Activated CD4-positive, alpha-beta memory T cell treated with anti-CD3 and anti-CD28 coated beads for 36 hours (primary cell): ENCODE measurements at regions not wholly inside any gene's neighbourhood (a gene's known extent, or its start where the extent isn't known, plus 50 kb on each side); places are given as distances from the start of the nearest gene placed in this dataset.

Experiments
- CTCF ChIA-PET: fragments of 350-600 bp; sonication (Branson Sonifier 250); formaldehyde crosslinking; loops from one replicate; lab custom pipeline; 2021; ENCODE audit warnings: antibody characterized with exemption, inconsistent platforms; lab: Charles Lee
- POLR2A ChIA-PET: fragments of 350-600 bp; sonication (Branson Sonifier 250); formaldehyde crosslinking; loops from one replicate; lab custom pipeline; 2021; ENCODE audit warnings: antibody characterized with exemption; lab: Charles Lee
- DNase-seq: peaks from one replicate; pipeline ENCODE4 v3.0.0-alpha.2; 2020
- H3K27ac Mint-ChIP-seq: one replicate; pipeline ENCODE4 v1.8.0; 2021; ENCODE audit warnings: mixed read lengths
- H3K27me3 Mint-ChIP-seq: one replicate; pipeline ENCODE4 v1.8.0; 2021; ENCODE audit warnings: mixed read lengths
- H3K36me3 Mint-ChIP-seq: one replicate; pipeline ENCODE4 v1.8.0; 2021; ENCODE audit warnings: mixed read lengths
- H3K4me1 Mint-ChIP-seq: one replicate; pipeline ENCODE4 v1.8.0; 2021; ENCODE audit warnings: low read depth, mixed read lengths
- H3K4me3 Mint-ChIP-seq: one replicate; pipeline ENCODE4 v1.8.0; 2021; ENCODE audit warnings: mild to moderate bottlenecking, mixed read lengths
- H3K9me3 Mint-ChIP-seq: one replicate; pipeline ENCODE4 v1.8.0; 2021; ENCODE audit warnings: mixed read lengths
- intact Hi-C: fragments of 100-400 bp; cut with micrococcal nuclease; formaldehyde crosslinking; loops from one replicate; pipeline ENCODE4 v1.15.1; 2023

- ChIA-PET CTCF (no interaction called here), POLR2A (interaction anchor here (0.8 kb wide), 1 partner anchor 18 kb away, joined by 3 read pairs; no protein-coding TSS in a partner anchor)
- Mint-ChIP-seq H3K27ac (no peak overlapping the region), H3K4me3 (no peak overlapping the region), H3K4me1 (peaks cover 2% of the 10 kb centered on the region), H3K36me3 (no peaks in the 10 kb centered on the region), H3K9me3 (no peaks in the 10 kb centered on the region), H3K27me3 (peaks cover 18% of the 10 kb centered on the region)
- DNase-seq, result no peak
- intact Hi-C loops, result no loop called here
Observed at GRCh38 chr21:38915546-38915945, 109.8 kb downstream of the ETS2 start.

GRCh38 chr21:38914528-38915293, 109.0 kb downstream of the ETS2 start:
- no peaks in the 10 kb centered on the region for H3K36me3 Mint-ChIP-seq
- intact Hi-C loops, result loop anchor here (5.0 kb wide), 1 partner anchor 147 kb away; no protein-coding TSS in a partner anchor
- no peak overlapping the region for H3K4me3 Mint-ChIP-seq
- POLR2A ChIA-PET, result interaction anchor here (0.8 kb wide), 1 partner anchor 19 kb away, joined by 3 read pairs; no protein-coding TSS in a partner anchor
- no peak overlapping the region for H3K27ac Mint-ChIP-seq
- CTCF ChIA-PET, result no interaction called here
- peak; percentile 31 for DNase-seq
- peaks cover 2% of the 10 kb centered on the region for H3K4me1 Mint-ChIP-seq
- H3K27me3 Mint-ChIP-seq, result peaks cover 16% of the 10 kb centered on the region
- H3K9me3 Mint-ChIP-seq, result no peaks in the 10 kb centered on the region

GRCh38 chr21:38913893-38914527, 108.3 kb downstream of the ETS2 start:
- Mint-ChIP-seq H3K36me3 (no peaks in the 10 kb centered on the region), H3K9me3 (no peaks in the 10 kb centered on the region), H3K4me1 (peaks cover 2% of the 10 kb centered on the region), H3K27ac (no peak overlapping the region), H3K4me3 (no peak overlapping the region), H3K27me3 (peaks cover 11% of the 10 kb centered on the region)
- ChIA-PET POLR2A (no interaction called here), CTCF (no interaction called here)
- no peak for DNase-seq
- intact Hi-C loops, result loop anchor here (2.0 to 5.0 kb wide), 2 partner anchors 83 to 147 kb away; no protein-coding TSS in a partner anchor

- H3K27me3 Mint-ChIP-seq, result peaks cover 11% of the 10 kb centered on the region
- H3K4me3 Mint-ChIP-seq, result no peak overlapping the region
- intact Hi-C loops, result loop anchor here (2.0 to 5.0 kb wide), 2 partner anchors 83 to 146 kb away; no protein-coding TSS in a partner anchor
- no peaks in the 10 kb centered on the region for H3K36me3 Mint-ChIP-seq
- H3K4me1 Mint-ChIP-seq, result peaks cover 2% of the 10 kb centered on the region
- H3K27ac Mint-ChIP-seq, result no peak overlapping the region
- POLR2A ChIA-PET, result no interaction called here
- DNase-seq, result peak; percentile 40
- CTCF ChIA-PET, result no interaction called here
- H3K9me3 Mint-ChIP-seq, result no peaks in the 10 kb centered on the region
Observed at GRCh38 chr21:38913120-38913892, 107.6 kb downstream of the ETS2 start.

GRCh38 chr21:38912789-38913119, 107.0 kb downstream of the ETS2 start:
- DNase-seq, result no peak
- ChIA-PET POLR2A (no interaction called here), CTCF (no interaction called here)
- H3K4me3 Mint-ChIP-seq, result no peak overlapping the region
- H3K4me1 Mint-ChIP-seq, result peaks cover 2% of the 10 kb centered on the region
- peaks cover 11% of the 10 kb centered on the region for H3K27me3 Mint-ChIP-seq
- no peak overlapping the region for H3K27ac Mint-ChIP-seq
- no peaks in the 10 kb centered on the region for H3K36me3 Mint-ChIP-seq
- intact Hi-C loops, result loop anchor here (2.0 to 5.0 kb wide), 2 partner anchors 82 to 145 kb away; no protein-coding TSS in a partner anchor
- no peaks in the 10 kb centered on the region for H3K9me3 Mint-ChIP-seq

- Mint-ChIP-seq H3K4me3 (no peak overlapping the region), H3K36me3 (no peaks in the 10 kb centered on the region), H3K27ac (no peak overlapping the region), H3K9me3 (no peaks in the 10 kb centered on the region), H3K27me3 (peaks cover 8% of the 10 kb centered on the region), H3K4me1 (peaks cover 2% of the 10 kb centered on the region)
- ChIA-PET POLR2A (no interaction called here), CTCF (no interaction called here)
- intact Hi-C loops, result loop anchor here (2.0 to 5.0 kb wide), 2 partner anchors 81 to 145 kb away; no protein-coding TSS in a partner anchor
- no peak for DNase-seq
Observed at GRCh38 chr21:38912102-38912629, 106.4 kb downstream of the ETS2 start.

- DNase-seq, result no peak
- ChIA-PET CTCF (no interaction called here), POLR2A (no interaction called here)
- Mint-ChIP-seq H3K9me3 (no peaks in the 10 kb centered on the region), H3K27ac (no peak overlapping the region), H3K4me1 (peaks cover 2% of the 10 kb centered on the region), H3K4me3 (no peak overlapping the region), H3K36me3 (no peaks in the 10 kb centered on the region), H3K27me3 (peaks cover 8% of the 10 kb centered on the region)
- intact Hi-C loops, result loop anchor here (2.0 to 5.0 kb wide), 2 partner anchors 81 to 144 kb away; no protein-coding TSS in a partner anchor
Observed at GRCh38 chr21:38911484-38912101, 105.9 kb downstream of the ETS2 start.

GRCh38 chr21:38910390-38911067, 104.8 kb downstream of the ETS2 start:
- Mint-ChIP-seq H3K4me1 (peaks cover 2% of the 10 kb centered on the region), H3K9me3 (no peaks in the 10 kb centered on the region), H3K4me3 (no peak overlapping the region), H3K27ac (no peak overlapping the region), H3K36me3 (no peaks in the 10 kb centered on the region), H3K27me3 (peaks cover 1% of the 10 kb centered on the region)
- DNase-seq, result peak; percentile 58
- ChIA-PET CTCF (no interaction called here), POLR2A (no interaction called here)
- intact Hi-C loops, result loop anchor here (5.0 kb wide), 1 partner anchor 143 kb away; no protein-coding TSS in a partner anchor

- ChIA-PET POLR2A (no interaction called here), CTCF (no interaction called here)
- H3K36me3 Mint-ChIP-seq, result no peaks in the 10 kb centered on the region
- H3K4me1 Mint-ChIP-seq, result peaks cover 2% of the 10 kb centered on the region
- no peaks in the 10 kb centered on the region for H3K9me3 Mint-ChIP-seq
- DNase-seq, result no peak
- no peak overlapping the region for H3K27ac Mint-ChIP-seq
- intact Hi-C loops, result loop anchor here (5.0 kb wide), 1 partner anchor 143 kb away; no protein-coding TSS in a partner anchor
- no peaks in the 10 kb centered on the region for H3K27me3 Mint-ChIP-seq
- no peak overlapping the region for H3K4me3 Mint-ChIP-seq
Observed at GRCh38 chr21:38909929-38910328, 104.2 kb downstream of the ETS2 start.

GRCh38 chr21:38909109-38909508, 103.4 kb downstream of the ETS2 start:
- Mint-ChIP-seq H3K4me1 (peaks cover 2% of the 10 kb centered on the region), H3K36me3 (no peaks in the 10 kb centered on the region), H3K27me3 (peaks cover 1% of the 10 kb centered on the region), H3K4me3 (no peak overlapping the region), H3K27ac (no peak overlapping the region), H3K9me3 (no peaks in the 10 kb centered on the region)
- ChIA-PET POLR2A (no interaction called here), CTCF (no interaction called here)
- intact Hi-C loops, result no loop called here
- DNase-seq, result no peak

GRCh38 chr21:38908537-38908936, 102.8 kb downstream of the ETS2 start:
- H3K27me3 Mint-ChIP-seq, result peaks cover 2% of the 10 kb centered on the region
- DNase-seq, result no peak
- peaks cover 2% of the 10 kb centered on the region for H3K4me1 Mint-ChIP-seq
- ChIA-PET POLR2A (no interaction called here), CTCF (no interaction called here)
- intact Hi-C loops, result no loop called here
- H3K9me3 Mint-ChIP-seq, result no peaks in the 10 kb centered on the region
- no peak overlapping the region for H3K27ac Mint-ChIP-seq
- no peaks in the 10 kb centered on the region for H3K36me3 Mint-ChIP-seq
- no peak overlapping the region for H3K4me3 Mint-ChIP-seq
